GM21447 (cell line): ENCODE measurements at regions not wholly inside any gene's neighbourhood (a gene's known extent, or its start where the extent isn't known, plus 50 kb on each side); places are given as distances from the start of the nearest gene placed in this dataset.

ENCODE experiments used
- ATAC-seq: cut with Tn5 transposase; IDR thresholded peaks from one replicate; pipeline ENCODE4 v1.9.1; 2021; ENCODE audit not compliant: unreplicated experiment

- ATAC-seq = no peak
Measured at GRCh38 chr2:8627692-8628085, 54.2 kb upstream of the ID2 start.

- ATAC-seq = no peak
Measured at GRCh38 chr2:8628179-8628865, 53.5 kb upstream of the ID2 start.

GRCh38 chr2:8628866-8629209 lies 53.0 kb upstream of the ID2 start:
- ATAC-seq = no peak

- ATAC-seq = no peak
Measured at GRCh38 chr2:8629402-8629801, 52.5 kb upstream of the ID2 start.

- no peak for ATAC-seq
Measured at GRCh38 chr2:8630676-8631464, 51.0 kb upstream of the ID2 start.

- no peak for ATAC-seq
Measured at GRCh38 chr2:8631465-8632005, 50.3 kb upstream of the ID2 start.
